Endodermal cell (in vitro differentiated cells): ENCODE measurements at regions not wholly inside any gene's neighbourhood (a gene's known extent, or its start where the extent isn't known, plus 50 kb on each side); places are given as distances from the start of the nearest gene placed in this dataset.

Source experiments
- DNase-seq: peaks from one replicate; pipeline ENCODE4 v3.0.0-alpha.2; 2017
- H3K27ac ChIP-seq: 2 replicates; pipeline ENCODE4 v1.5.1; 2013; ENCODE audit warnings: mild to moderate bottlenecking, low read depth, low read length, moderate library complexity
- H3K27me3 ChIP-seq: 2 replicates; pipeline ENCODE4 v1.6.1; 2013; ENCODE audit warnings: mild to moderate bottlenecking, low read length, moderate library complexity; ENCODE audit not compliant: insufficient read depth, control insufficient read depth, poor library complexity, severe bottlenecking
- H3K36me3 ChIP-seq: 2 replicates; pipeline ENCODE4 v1.7.0; 2013; ENCODE audit warnings: mild to moderate bottlenecking, low read length, moderate library complexity; ENCODE audit not compliant: control insufficient read depth, insufficient read depth
- H3K4me1 ChIP-seq: one replicate; pipeline ENCODE4 v1.7.0; 2013; ENCODE audit warnings: low read length; ENCODE audit not compliant: control insufficient read depth, insufficient read depth
- H3K4me3 ChIP-seq: 2 replicates; pipeline ENCODE4 v1.5.1; 2013; ENCODE audit warnings: mild to moderate bottlenecking, low read length, moderate library complexity
- H3K9ac ChIP-seq: 2 replicates; pipeline ENCODE4 v1.6.1; 2013; ENCODE audit warnings: mild to moderate bottlenecking, low read length, moderate library complexity; ENCODE audit not compliant: poor library complexity, severe bottlenecking; ENCODE audit errors: extremely low read depth
- H3K9me3 ChIP-seq: 2 replicates; pipeline ENCODE4 v1.6.1; 2013; ENCODE audit warnings: mild to moderate bottlenecking, low read length, moderate library complexity; ENCODE audit not compliant: control insufficient read depth
- H3K27ac Mint-ChIP-seq: 2 replicates; pipeline ENCODE4 v1.8.0; 2020; ENCODE audit warnings: mixed read lengths
- H3K27me3 Mint-ChIP-seq: 2 replicates; pipeline ENCODE4 v1.8.0; 2021; ENCODE audit warnings: mild to moderate bottlenecking, mixed read lengths; ENCODE audit not compliant: insufficient read depth
- H3K36me3 Mint-ChIP-seq: 2 replicates; pipeline ENCODE4 v1.8.0; 2020; ENCODE audit warnings: low read depth, mixed read lengths
- H3K4me1 Mint-ChIP-seq: 2 replicates; pipeline ENCODE4 v1.8.0; 2020; ENCODE audit warnings: mixed read lengths
- H3K4me3 Mint-ChIP-seq: 2 replicates; pipeline ENCODE4 v1.8.0; 2020; ENCODE audit warnings: mild to moderate bottlenecking, moderate library complexity, mixed read lengths
- H3K9me3 Mint-ChIP-seq: 2 replicates; pipeline ENCODE4 v1.8.0; 2020; ENCODE audit warnings: mild to moderate bottlenecking, mixed read lengths
- CTCF ChIP-seq: fragments of 200-600 bp; sonication (generic); conservative IDR thresholded peaks from 2 replicates; pipeline ENCODE4 v1.5.0; 2021; ENCODE audit warnings: antibody characterized with exemption, mild to moderate bottlenecking
- WGBS, 2 experiments: methylation state at CpG; one replicate each; pipeline versions ENCODE4 v1.1.5 to v1.1.7; 2013; ENCODE audit warnings: missing lambda C conversion rate in 2 of 2, mixed read lengths in 1 of 2; ENCODE audit not compliant: insufficient coverage in 1 of 2, insufficient read length in 1 of 2; 5-methylcytosine and 5-hydroxymethylcytosine counted together

- H3K27me3 ChIP-seq: peaks cover 3% of the 10 kb centered on the region
- WGBS, 2 experiments: 9 to 21% methylated on average over 28 to 81 of the region's 81 CpGs
- H3K9me3 ChIP-seq: no peaks in the 10 kb centered on the region
- peaks cover 23% of the 10 kb centered on the region for H3K27me3 Mint-ChIP-seq
- H3K27ac Mint-ChIP-seq: peak overlapping the region; percentile 92
- H3K4me1 ChIP-seq: no peaks in the 10 kb centered on the region
- peaks cover 9% of the 10 kb centered on the region for H3K9me3 Mint-ChIP-seq
- peaks cover 10% of the 10 kb centered on the region for H3K4me1 Mint-ChIP-seq
- peak overlapping the region; percentile 93 for H3K27ac ChIP-seq
- peak overlapping the region; percentile 70 for H3K4me3 Mint-ChIP-seq
- peak overlapping the region; percentile 68 for H3K9ac ChIP-seq
- peak overlapping the region; percentile 79 for H3K4me3 ChIP-seq
- H3K36me3 ChIP-seq: no peaks in the 10 kb centered on the region
- DNase-seq: peak; percentile 99
- H3K36me3 Mint-ChIP-seq: no peaks in the 10 kb centered on the region
- TF ChIP-seq CTCF: peak; percentile 83
Observed at GRCh38 chr10:78302989-78303854, 269.6 kb downstream of the RPS24 start.

DNA sequence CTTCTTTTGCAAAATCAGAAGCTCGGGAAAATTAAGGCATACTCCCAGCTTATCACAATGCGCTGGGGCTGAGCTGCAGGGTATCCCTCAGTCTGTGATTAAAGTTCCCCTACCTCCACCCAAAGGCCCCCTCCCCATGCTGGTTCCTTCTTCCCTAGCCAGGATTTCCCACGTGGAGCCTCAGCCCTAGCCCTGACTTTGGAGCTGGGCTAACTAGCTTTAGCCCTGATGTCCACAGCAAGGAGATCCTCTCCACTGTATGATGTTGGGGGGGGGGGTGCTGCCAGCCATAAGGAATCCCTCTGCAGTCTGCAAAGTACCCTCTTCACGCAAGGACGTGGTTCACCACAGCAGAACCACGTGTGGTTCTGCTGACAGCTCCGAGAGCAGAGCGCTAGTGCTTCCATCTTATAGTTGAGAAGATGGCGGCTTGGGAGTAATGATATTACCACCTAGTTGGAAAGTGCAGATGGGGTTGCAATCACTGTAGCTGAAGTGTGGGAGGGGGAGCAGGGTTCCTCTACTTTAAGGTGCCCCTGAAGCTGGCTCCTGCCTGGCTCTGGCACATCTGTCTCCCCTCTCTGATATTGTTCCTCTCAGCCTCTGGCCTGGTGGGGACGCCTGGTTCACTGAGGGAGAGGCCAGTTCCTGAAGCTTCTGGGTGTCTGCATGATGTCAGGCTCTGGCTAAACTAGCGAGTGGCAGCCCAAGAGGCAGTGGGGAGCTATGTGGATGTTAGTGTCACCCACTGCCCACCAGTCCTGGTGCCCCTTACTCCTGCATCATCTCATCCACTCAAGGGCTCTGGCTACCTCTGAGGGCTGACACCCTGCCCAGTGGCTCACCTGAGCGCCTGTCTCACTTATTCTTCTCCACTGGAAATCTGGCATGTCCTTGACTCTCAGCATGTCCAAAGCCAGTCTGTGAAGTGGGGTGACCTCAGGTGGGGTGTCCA, 270.7 kb downstream of the RPS24 start:
- no peaks in the 10 kb centered on the region for H3K36me3 ChIP-seq
- peak; percentile 38 for DNase-seq
- H3K27me3 ChIP-seq: peaks cover 3% of the 10 kb centered on the region
- Mint-ChIP-seq H3K9me3 (peaks cover 9% of the 10 kb centered on the region), H3K27ac (no peak overlapping the region), H3K4me3 (no peak overlapping the region), H3K4me1 (peaks cover 10% of the 10 kb centered on the region), H3K27me3 (peaks cover 20% of the 10 kb centered on the region), H3K36me3 (no peaks in the 10 kb centered on the region)
- H3K4me1 ChIP-seq: no peaks in the 10 kb centered on the region
- H3K9me3 ChIP-seq: no peaks in the 10 kb centered on the region
- H3K4me3 ChIP-seq: no peak overlapping the region
- H3K27ac ChIP-seq: no peak overlapping the region
- H3K9ac ChIP-seq: no peak overlapping the region
- no peak for TF ChIP-seq CTCF
- 87 to 97% methylated on average over 6 to 12 of the region's 12 CpGs for WGBS, 2 experiments

- WGBS, 2 experiments: 91 to 100% methylated on average over 2 to 3 of the region's 3 CpGs
- no peak overlapping the region for H3K4me3 Mint-ChIP-seq
- no peak for TF ChIP-seq CTCF
- Histone ChIP-seq H3K9me3 (no peaks in the 10 kb centered on the region), H3K4me3 (no peak overlapping the region), H3K4me1 (no peaks in the 10 kb centered on the region), H3K9ac (no peak overlapping the region), H3K27me3 (peaks cover 3% of the 10 kb centered on the region), H3K27ac (no peak overlapping the region), H3K36me3 (no peaks in the 10 kb centered on the region)
- H3K27ac Mint-ChIP-seq: no peak overlapping the region
- DNase-seq: no peak
- H3K9me3 Mint-ChIP-seq: peaks cover 2% of the 10 kb centered on the region
- no peaks in the 10 kb centered on the region for H3K36me3 Mint-ChIP-seq
- H3K27me3 Mint-ChIP-seq: peaks cover 20% of the 10 kb centered on the region
- H3K4me1 Mint-ChIP-seq: peaks cover 10% of the 10 kb centered on the region
Observed at GRCh38 chr10:78305311-78305710, 271.6 kb downstream of the RPS24 start.
